ENCODE measurements at regions not wholly inside any gene's neighbourhood (a gene's known extent, or its start where the extent isn't known, plus 50 kb on each side); places are given as distances from the start of the nearest gene placed in this dataset.

DNA sequence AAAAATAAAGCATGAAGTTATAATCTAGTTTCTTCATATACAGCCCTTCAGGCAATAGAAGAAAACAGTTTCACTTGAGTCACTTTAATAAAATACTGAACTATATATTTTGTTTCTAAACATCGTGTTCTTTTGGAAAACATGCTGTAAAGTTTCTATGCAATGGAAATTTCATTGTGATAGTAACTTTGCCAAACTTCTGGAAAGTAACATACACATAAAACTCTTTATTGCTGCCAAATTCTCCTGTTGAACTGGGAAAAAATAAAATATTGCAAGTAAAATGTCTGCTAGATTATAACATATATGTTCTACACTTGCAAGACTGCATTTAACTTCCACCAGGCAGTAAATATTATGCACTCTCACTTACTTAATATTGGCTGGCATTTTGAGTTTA, 635.4 kb downstream of the SPRY1 start:
- TF ChIP-seq, protein P1, sequence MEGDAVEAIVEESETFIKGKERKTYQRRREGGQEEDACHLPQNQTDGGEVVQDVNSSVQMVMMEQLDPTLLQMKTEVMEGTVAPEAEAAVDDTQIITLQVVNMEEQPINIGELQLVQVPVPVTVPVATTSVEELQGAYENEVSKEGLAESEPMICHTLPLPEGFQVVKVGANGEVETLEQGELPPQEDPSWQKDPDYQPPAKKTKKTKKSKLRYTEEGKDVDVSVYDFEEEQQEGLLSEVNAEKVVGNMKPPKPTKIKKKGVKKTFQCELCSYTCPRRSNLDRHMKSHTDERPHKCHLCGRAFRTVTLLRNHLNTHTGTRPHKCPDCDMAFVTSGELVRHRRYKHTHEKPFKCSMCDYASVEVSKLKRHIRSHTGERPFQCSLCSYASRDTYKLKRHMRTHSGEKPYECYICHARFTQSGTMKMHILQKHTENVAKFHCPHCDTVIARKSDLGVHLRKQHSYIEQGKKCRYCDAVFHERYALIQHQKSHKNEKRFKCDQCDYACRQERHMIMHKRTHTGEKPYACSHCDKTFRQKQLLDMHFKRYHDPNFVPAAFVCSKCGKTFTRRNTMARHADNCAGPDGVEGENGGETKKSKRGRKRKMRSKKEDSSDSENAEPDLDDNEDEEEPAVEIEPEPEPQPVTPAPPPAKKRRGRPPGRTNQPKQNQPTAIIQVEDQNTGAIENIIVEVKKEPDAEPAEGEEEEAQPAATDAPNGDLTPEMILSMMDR (IDR thresholded peaks at IDR 0.05), result no peak
- no peak for TF ChIP-seq POLR2A (IDR thresholded peaks at IDR 0.05)

Data from esophagus squamous epithelium (tissue), 4 donors.